SK-N-MC (cell line): ENCODE measurements at regions not wholly inside any gene's neighbourhood (a gene's known extent, or its start where the extent isn't known, plus 50 kb on each side); places are given as distances from the start of the nearest gene placed in this dataset.

Experiments
- EZH2 ChIP-seq: fragments of 200-600 bp; sonication (generic); IDR thresholded peaks from one replicate; pipeline ENCODE4 v1.6.1; 2017; ENCODE audit warnings: antibody characterized with exemption
- POLR2AphosphoS5 ChIP-seq: IDR thresholded peaks from 2 replicates; pipeline ENCODE4 v1.6.1; 2012; ENCODE audit warnings: mild to moderate bottlenecking, low read depth, low read length, borderline replicate concordance

DNA sequence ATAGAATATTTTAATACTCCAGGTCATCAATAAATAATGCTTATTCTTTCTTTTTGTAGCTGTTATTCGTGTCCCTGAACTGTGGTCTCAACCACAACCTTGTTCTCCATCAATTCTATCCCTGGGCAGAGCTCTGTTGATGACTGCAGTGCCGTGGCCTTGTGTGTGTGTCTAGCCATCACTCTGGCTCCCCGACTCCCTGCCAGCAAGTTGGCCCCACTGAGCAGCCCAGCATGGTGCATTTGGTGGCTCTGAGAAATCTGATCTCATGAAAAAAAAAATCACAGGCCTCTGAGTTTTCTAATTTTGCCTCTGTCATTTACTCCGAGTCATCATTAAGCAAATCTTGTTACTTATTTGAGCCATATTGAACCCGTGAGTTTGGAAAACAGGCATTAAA lies 164.7 kb downstream of the GOLGA6L6 start:
- TF ChIP-seq EZH2 (no peak), POLR2AphosphoS5 (no peak)
